ENCODE measurements at regions not wholly inside any gene's neighbourhood (a gene's known extent, or its start where the extent isn't known, plus 50 kb on each side); places are given as distances from the start of the nearest gene placed in this dataset.

DNA sequence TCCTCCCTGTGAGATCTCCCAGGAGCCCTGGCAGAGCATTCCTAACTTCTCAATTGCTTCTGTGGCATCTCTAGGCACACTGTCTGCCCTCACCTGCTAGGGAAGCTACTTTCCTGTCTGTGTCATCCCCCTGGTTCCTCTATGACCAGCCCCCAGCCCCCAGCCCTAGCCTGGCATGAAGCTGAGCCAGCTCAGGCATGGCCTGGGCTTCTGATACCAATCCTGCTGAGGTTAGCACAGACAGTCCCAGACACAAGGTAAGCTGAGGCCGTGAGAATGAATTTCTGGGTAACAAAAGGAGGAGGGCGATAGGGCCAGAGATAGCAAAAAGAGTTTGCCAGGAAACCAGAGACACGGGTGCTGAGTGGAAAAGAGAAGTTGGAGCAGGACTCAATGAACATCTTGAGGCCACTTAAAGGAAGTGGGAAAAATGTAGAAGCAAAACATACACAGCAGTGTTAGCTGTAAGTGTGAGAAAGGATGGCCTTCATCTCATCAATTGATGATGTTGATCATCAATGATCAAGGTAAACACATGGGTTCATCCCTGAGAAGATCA, 87.6 kb upstream of the PICALM start:
- TF ChIP-seq KDM5A (IDR thresholded peaks at IDR 0.05; ENCODE audit: low read length): no peak
- TF ChIP-seq, protein P1, sequence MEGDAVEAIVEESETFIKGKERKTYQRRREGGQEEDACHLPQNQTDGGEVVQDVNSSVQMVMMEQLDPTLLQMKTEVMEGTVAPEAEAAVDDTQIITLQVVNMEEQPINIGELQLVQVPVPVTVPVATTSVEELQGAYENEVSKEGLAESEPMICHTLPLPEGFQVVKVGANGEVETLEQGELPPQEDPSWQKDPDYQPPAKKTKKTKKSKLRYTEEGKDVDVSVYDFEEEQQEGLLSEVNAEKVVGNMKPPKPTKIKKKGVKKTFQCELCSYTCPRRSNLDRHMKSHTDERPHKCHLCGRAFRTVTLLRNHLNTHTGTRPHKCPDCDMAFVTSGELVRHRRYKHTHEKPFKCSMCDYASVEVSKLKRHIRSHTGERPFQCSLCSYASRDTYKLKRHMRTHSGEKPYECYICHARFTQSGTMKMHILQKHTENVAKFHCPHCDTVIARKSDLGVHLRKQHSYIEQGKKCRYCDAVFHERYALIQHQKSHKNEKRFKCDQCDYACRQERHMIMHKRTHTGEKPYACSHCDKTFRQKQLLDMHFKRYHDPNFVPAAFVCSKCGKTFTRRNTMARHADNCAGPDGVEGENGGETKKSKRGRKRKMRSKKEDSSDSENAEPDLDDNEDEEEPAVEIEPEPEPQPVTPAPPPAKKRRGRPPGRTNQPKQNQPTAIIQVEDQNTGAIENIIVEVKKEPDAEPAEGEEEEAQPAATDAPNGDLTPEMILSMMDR (IDR thresholded peaks at IDR 0.05; ENCODE audit: control extremely low read depth in 1 of 3, insufficient read depth in 1 of 3, low read depth in 1 of 3, low read length in 3 of 3): no peak
